Islet of Langerhans (tissue), 1 donor: ENCODE measurements at regions not wholly inside any gene's neighbourhood (a gene's known extent, or its start where the extent isn't known, plus 50 kb on each side); places are given as distances from the start of the nearest gene placed in this dataset.

Experiments
- FAIRE-seq: peaks from one replicate; lab custom pipeline; 2011; peaks lifted over from hg19 to GRCh38; lab: Jason Lieb, UNC

- no peak for FAIRE-seq
Measured at GRCh38 chr12:23474438-23474976, 475.0 kb downstream of the SOX5 start.
